GM13977 (cell line): ENCODE measurements at regions not wholly inside any gene's neighbourhood (a gene's known extent, or its start where the extent isn't known, plus 50 kb on each side); places are given as distances from the start of the nearest gene placed in this dataset.

ENCODE experiments used
- DNase-seq: peaks from one replicate; pipeline ENCODE4 v3.0.0; 2012; ENCODE audit warnings: low spot score
- in situ Hi-C: fragments of 300-500 bp; cut with MboI; formaldehyde crosslinking; loops from one replicate; pipeline ENCODE4 v1.12.0; 2022; ENCODE audit warnings: low sequenced_read_pairs, low pct_unique_long_range_greater_than_20kb, mixed read lengths, inconsistent platforms; ENCODE audit not compliant: unreplicated experiment
- TF ChIP-seq, protein P1 (sequence below): IDR thresholded peaks from 2 replicates; pipeline ENCODE4 v1.5.1; 2012; ENCODE audit warnings: mild to moderate bottlenecking, control low read depth; ENCODE audit not compliant: insufficient read depth; ENCODE audit errors: extremely low read depth, missing control alignments

DNA sequence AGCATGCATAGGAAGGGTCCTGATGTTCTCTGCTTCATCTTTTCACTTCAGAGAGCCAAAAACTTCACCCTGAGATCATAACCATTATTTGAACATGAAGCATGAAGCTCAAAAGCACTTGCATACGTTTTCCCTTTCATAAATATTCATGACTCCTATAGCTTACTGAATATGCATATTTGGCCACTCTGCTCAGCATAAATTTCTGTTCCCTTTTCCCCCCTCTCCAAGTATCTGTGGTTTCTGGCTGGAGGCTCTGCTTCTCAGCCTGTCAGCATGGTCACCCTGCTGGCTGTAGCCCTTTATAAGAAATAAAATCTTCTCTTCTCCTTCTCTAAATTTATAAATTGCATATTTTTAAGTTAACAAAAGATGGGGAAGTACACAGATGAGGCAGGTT lies 384.7 kb upstream of the AGA start:
- TF ChIP-seq, protein P1, sequence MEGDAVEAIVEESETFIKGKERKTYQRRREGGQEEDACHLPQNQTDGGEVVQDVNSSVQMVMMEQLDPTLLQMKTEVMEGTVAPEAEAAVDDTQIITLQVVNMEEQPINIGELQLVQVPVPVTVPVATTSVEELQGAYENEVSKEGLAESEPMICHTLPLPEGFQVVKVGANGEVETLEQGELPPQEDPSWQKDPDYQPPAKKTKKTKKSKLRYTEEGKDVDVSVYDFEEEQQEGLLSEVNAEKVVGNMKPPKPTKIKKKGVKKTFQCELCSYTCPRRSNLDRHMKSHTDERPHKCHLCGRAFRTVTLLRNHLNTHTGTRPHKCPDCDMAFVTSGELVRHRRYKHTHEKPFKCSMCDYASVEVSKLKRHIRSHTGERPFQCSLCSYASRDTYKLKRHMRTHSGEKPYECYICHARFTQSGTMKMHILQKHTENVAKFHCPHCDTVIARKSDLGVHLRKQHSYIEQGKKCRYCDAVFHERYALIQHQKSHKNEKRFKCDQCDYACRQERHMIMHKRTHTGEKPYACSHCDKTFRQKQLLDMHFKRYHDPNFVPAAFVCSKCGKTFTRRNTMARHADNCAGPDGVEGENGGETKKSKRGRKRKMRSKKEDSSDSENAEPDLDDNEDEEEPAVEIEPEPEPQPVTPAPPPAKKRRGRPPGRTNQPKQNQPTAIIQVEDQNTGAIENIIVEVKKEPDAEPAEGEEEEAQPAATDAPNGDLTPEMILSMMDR, result no peak
- in situ Hi-C loops, result no loop called here
- no peak for DNase-seq

DNA sequence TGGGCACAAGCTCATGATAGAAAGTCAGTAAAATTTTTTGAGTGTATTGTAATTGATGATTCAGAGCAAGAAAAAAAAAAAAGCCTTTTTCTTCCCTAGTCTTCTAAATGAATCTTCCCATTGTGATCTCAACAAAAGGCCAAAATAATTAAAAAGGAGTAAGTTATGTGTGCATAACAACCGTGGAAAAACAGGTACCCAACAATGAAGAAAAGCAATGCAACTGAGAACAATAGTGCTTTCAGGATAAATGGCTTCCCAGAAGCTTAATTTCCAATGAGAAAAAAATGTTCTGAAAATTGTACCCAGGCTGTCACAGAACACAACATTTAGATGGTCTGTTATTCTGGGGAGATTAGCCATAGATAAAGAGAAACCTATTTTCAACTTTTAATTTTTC lies 399.0 kb upstream of the AGA start:
- TF ChIP-seq, protein P1, result no peak
- in situ Hi-C loops, result no loop called here
- DNase-seq, result no peak

DNA sequence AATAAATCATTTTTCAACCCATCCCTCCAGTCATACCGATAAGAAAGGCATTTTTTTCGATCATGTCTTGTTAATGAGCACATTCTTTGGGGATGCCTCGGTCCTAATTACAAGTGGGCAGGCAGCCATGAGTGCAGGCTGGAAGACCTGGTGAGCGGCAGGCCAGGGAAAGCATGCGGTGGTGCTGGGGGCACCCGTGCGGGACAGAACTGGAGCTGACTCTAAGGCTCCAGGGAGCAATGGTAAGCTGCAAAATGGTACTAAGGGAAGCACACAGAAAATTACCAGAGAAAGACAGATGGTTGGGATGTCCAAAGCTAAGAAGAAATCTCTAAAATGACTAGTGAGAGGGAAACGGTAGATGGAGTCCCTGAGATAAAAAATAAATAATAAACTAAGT lies 411.0 kb upstream of the AGA start:
- TF ChIP-seq, protein P1, result no peak
- no peak for DNase-seq
- in situ Hi-C loops, result no loop called here

DNA sequence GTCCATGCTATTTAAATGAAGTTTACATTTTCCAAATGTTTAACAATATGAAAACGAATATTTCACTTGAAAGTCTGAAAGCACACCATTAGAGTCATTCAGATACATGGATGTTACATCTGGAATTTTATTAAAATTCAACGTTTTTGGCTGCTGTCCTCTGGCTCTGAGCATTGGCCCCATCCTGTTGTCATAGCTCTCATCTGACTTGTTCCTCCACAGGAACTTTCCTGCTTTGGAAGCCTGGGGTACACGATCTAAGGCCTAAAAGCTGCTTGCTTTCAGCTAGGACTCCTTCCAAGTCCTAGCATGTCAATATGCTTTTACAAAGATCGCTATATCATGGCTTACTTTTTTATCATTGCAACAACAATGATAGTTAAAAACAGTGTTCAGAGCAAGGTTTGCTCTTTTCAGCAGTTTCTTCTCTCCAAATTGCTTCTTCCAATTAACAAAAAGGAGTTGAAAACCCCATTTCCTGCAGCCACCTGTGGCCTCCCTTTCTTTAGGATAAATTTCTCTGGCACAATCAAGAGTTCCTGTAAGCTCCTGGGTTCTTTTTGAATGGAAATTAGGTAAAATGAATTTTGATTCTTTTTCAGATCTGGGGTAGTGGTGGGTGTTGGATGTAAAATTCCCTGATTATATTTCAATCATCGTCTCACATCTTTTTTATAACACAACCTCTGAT lies 413.4 kb upstream of the AGA start:
- TF ChIP-seq, protein P1, result no peak
- in situ Hi-C loops, result no loop called here
- DNase-seq, result no peak

DNA sequence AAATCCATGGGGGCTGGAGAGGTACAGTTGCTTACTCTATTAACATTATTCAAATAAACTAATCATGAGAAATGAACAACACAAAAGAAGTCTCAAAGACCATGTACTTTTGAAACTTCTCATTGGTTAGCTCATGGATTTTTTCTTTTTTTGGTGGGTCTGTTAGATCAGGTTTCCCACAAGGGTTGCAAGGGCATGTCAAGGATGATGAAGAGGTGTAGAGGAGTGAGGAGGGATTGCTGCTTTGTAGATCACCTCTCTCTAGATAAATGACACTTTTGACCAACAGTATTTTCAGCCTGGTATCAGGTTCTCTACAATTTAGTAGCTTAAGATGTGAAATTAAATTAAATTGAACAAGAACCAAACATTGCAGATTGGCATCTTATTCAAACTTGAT lies 417.9 kb upstream of the AGA start:
- TF ChIP-seq, protein P1, result no peak
- no peak for DNase-seq
- in situ Hi-C loops, result no loop called here

DNA sequence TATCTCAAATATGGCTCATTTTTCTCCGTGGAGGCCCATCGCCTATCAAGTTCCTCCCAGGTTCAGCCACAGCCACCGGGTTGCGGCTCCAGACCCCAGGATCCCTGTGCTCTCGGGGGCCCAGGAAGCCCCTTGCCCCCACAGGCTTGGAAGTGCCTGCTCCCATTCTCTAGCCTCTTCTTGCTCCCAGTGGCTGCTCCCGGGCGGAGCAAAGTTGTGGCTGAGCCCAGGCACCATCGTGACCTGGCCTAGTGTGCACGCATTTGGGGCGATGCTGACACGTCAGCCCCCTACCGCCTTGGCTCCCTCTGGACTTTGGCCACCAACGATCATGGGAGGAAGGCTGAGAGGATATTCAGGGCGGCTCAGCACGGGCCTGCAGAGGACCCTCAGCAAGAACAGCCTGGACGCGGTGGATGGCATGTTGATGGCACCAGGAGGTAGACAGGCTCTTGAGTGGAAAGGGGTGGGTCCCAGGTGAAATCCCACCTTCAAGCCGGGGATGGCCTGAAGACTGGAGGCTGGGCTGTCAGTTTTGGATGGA lies 419.4 kb upstream of the AGA start:
- TF ChIP-seq, protein P1, result no peak
- no peak for DNase-seq
- in situ Hi-C loops, result no loop called here
